IPS-18a (cell line): ENCODE measurements at regions not wholly inside any gene's neighbourhood (a gene's known extent, or its start where the extent isn't known, plus 50 kb on each side); places are given as distances from the start of the nearest gene placed in this dataset.
"Not testable (repeated sequence)": the region's sequence is repeated elsewhere in the genome, so short reads cannot be mapped to it uniquely, and the experiment has no call there.

Experiments used
- H3K27ac ChIP-seq: one replicate; pipeline ENCODE4 v1.5.1; 2013; ENCODE audit warnings: low read length
- H3K27me3 ChIP-seq: one replicate; pipeline ENCODE4 v1.6.1; 2013; ENCODE audit warnings: mild to moderate bottlenecking, low read length; ENCODE audit not compliant: control insufficient read depth, insufficient read depth
- H3K36me3 ChIP-seq: one replicate; pipeline ENCODE4 v1.6.1; 2013; ENCODE audit warnings: low read depth, low read length; ENCODE audit not compliant: control insufficient read depth
- H3K4me1 ChIP-seq: one replicate; pipeline ENCODE4 v1.6.1; 2013; ENCODE audit warnings: low read depth, low read length; ENCODE audit not compliant: control insufficient read depth
- H3K4me3 ChIP-seq: one replicate; pipeline ENCODE4 v1.5.1; 2013; ENCODE audit warnings: low read length
- H3K9ac ChIP-seq: one replicate; pipeline ENCODE4 v1.6.1; 2013; ENCODE audit warnings: mild to moderate bottlenecking, low read length, moderate library complexity
- H3K9me3 ChIP-seq: one replicate; pipeline ENCODE4 v1.6.1; 2013; ENCODE audit warnings: low read depth, low read length; ENCODE audit not compliant: control insufficient read depth

GRCh38 chr18:66937546-66937945, 333.7 kb upstream of the CDH19 start:
- Histone ChIP-seq H3K9me3 (no peaks in the 10 kb centered on the region), H3K9ac (no peak overlapping the region), H3K27me3 (no peaks in the 10 kb centered on the region), H3K27ac (no peak overlapping the region), H3K4me3 (no peak overlapping the region), H3K4me1 (no peaks in the 10 kb centered on the region), H3K36me3 (no peaks in the 10 kb centered on the region)

- H3K9me3 ChIP-seq = no peaks in the 10 kb centered on the region
- peaks cover 4% of the 10 kb centered on the region for H3K4me1 ChIP-seq
- H3K27me3 ChIP-seq = no peaks in the 10 kb centered on the region
- H3K36me3 ChIP-seq = no peaks in the 10 kb centered on the region
- H3K9ac ChIP-seq = no peak overlapping the region
- no peak overlapping the region for H3K27ac ChIP-seq
- H3K4me3 ChIP-seq = no peak overlapping the region
Observed at GRCh38 chr18:66931010-66931409, 327.1 kb upstream of the CDH19 start.

- Histone ChIP-seq H3K4me1 (no peaks in the 10 kb centered on the region), H3K9ac (no peak overlapping the region), H3K36me3 (no peaks in the 10 kb centered on the region), H3K9me3 (no peaks in the 10 kb centered on the region), H3K27me3 (no peaks in the 10 kb centered on the region), H3K27ac (no peak overlapping the region), H3K4me3 (no peak overlapping the region)
Observed at GRCh38 chr18:66916834-66917233, 312.9 kb upstream of the CDH19 start.

DNA sequence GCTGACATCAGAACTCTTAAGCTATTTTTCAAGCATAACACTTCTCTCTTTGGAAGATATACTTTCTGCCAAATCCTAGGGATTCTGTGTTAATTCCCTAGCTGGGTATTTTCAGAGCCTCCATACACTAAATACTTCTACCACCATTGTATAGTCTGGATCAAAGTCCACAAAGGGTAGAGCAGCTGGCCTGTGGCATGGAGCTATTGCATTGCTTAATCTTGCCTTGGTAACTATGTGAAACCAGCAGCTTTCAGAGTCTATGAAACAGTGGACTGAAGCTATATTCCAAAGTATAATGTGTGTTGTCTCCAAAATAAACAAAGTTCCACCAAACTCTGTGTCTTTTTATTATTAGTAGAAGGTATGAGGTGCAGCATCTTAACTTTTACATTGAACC, 296.9 kb upstream of the CDH19 start:
- no peak overlapping the region for H3K27ac ChIP-seq
- no peak overlapping the region for H3K9ac ChIP-seq
- H3K4me3 ChIP-seq = no peak overlapping the region
- H3K27me3 ChIP-seq = no peaks in the 10 kb centered on the region
- H3K36me3 ChIP-seq = no peaks in the 10 kb centered on the region
- H3K9me3 ChIP-seq = no peaks in the 10 kb centered on the region
- no peaks in the 10 kb centered on the region for H3K4me1 ChIP-seq

GRCh38 chr18:66895631-66896030, 291.7 kb upstream of the CDH19 start:
- H3K4me3 ChIP-seq = no peak overlapping the region
- H3K27ac ChIP-seq = no peak overlapping the region
- H3K36me3 ChIP-seq = no peaks in the 10 kb centered on the region
- no peaks in the 10 kb centered on the region for H3K9me3 ChIP-seq
- no peaks in the 10 kb centered on the region for H3K4me1 ChIP-seq
- no peaks in the 10 kb centered on the region for H3K27me3 ChIP-seq
- H3K9ac ChIP-seq = no peak overlapping the region

- no peaks in the 10 kb centered on the region for H3K9me3 ChIP-seq
- no peak overlapping the region for H3K27ac ChIP-seq
- H3K9ac ChIP-seq = no peak overlapping the region
- no peaks in the 10 kb centered on the region for H3K36me3 ChIP-seq
- H3K4me1 ChIP-seq = no peaks in the 10 kb centered on the region
- no peak overlapping the region for H3K4me3 ChIP-seq
- no peaks in the 10 kb centered on the region for H3K27me3 ChIP-seq
Observed at GRCh38 chr18:66894851-66895250, 291.0 kb upstream of the CDH19 start.

- not testable (repeated sequence) for H3K27me3 ChIP-seq, H3K9ac ChIP-seq, H3K4me1 ChIP-seq, H3K27ac ChIP-seq, H3K9me3 ChIP-seq, H3K4me3 ChIP-seq, H3K36me3 ChIP-seq
Observed at GRCh38 chr18:66892388-66892787, 288.5 kb upstream of the CDH19 start.

DNA sequence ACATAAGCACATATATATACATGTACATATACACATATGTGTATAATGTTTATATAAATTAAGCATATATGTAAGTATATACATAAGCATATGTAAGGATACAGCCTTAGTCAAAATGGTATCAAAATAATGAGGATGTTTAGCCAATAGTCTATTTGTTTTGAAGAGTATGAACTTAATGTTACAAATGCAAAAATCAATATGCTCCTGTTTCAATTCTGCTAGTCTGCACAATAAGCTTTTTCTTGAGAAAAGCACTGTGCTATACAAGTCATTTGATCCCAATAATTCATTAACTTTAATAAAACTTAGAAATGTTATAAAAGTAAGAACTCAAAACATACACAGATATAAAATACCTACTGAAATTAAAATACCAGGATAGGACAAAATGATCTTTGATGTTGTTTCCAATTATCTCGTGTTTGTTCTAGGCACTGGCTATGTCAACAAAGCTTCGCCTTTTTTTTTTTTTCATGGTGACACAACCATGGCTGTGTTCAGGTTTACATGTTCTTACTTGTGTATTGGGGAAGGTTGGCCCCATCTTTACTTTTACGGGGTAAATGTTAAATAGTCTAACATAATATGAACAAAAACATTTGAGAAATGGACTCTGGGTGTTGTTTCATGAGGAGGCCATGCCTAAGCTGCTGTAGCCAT, 271.1 kb upstream of the CDH19 start:
- Histone ChIP-seq H3K36me3 (no peaks in the 10 kb centered on the region), H3K9me3 (no peaks in the 10 kb centered on the region), H3K27me3 (no peaks in the 10 kb centered on the region), H3K4me1 (no peaks in the 10 kb centered on the region), H3K27ac (no peak overlapping the region), H3K9ac (no peak overlapping the region), H3K4me3 (no peak overlapping the region)

- Histone ChIP-seq H3K4me3 (no peak overlapping the region), H3K27ac (no peak overlapping the region), H3K36me3 (no peaks in the 10 kb centered on the region), H3K4me1 (no peaks in the 10 kb centered on the region), H3K9me3 (no peaks in the 10 kb centered on the region), H3K9ac (no peak overlapping the region), H3K27me3 (no peaks in the 10 kb centered on the region)
Observed at GRCh38 chr18:66874375-66874774, 270.5 kb upstream of the CDH19 start.

DNA sequence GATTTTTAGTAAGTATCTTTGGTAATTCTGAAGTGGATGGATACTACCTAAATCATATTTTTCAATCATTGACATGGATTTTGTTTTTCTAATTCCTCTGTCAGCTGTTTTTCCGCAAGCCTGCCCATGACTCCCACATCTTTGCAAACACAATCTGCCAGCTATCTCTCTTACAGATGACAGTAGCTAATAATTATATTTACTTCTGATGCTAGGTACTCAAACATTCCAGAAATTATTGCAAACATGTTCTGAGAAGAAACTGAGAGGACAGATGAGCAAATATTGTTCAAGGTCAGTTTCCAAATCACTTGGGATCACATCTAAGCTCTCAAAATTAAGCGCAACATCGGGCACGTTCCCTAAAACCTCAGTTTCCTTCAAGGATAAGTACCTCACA, 270.0 kb upstream of the CDH19 start:
- Histone ChIP-seq H3K9me3 (no peaks in the 10 kb centered on the region), H3K4me1 (no peaks in the 10 kb centered on the region), H3K9ac (no peak overlapping the region), H3K27me3 (no peaks in the 10 kb centered on the region), H3K4me3 (no peak overlapping the region), H3K36me3 (no peaks in the 10 kb centered on the region), H3K27ac (no peak overlapping the region)

DNA sequence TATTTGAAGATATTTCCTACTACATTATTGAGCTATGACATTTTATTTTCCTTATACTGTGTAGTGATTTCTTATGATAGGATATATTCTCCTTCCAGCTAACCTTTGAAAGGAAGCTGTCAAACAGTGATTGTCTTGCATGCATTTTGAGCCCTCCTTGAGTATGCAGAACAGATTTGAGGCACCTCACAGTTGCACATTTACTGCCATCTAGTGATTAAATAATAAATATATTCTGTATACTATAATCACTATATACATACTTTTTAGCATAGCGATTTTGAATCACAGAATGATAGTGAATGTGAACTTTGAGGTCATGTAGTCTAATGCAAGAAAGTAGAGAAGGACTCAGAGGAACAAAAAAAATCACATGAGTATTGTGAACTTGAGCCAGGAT, 268.4 kb upstream of the CDH19 start:
- Histone ChIP-seq H3K9me3 (no peaks in the 10 kb centered on the region), H3K4me1 (no peaks in the 10 kb centered on the region), H3K36me3 (no peaks in the 10 kb centered on the region), H3K27me3 (no peaks in the 10 kb centered on the region), H3K27ac (no peak overlapping the region), H3K4me3 (no peak overlapping the region), H3K9ac (no peak overlapping the region)

GRCh38 chr18:66867653-66868052, 263.8 kb upstream of the CDH19 start:
- Histone ChIP-seq H3K36me3 (no peaks in the 10 kb centered on the region), H3K27ac (no peak overlapping the region), H3K4me3 (no peak overlapping the region), H3K4me1 (no peaks in the 10 kb centered on the region), H3K9me3 (no peaks in the 10 kb centered on the region), H3K27me3 (no peaks in the 10 kb centered on the region), H3K9ac (no peak overlapping the region)
